ENCODE measurements at regions not wholly inside any gene's neighbourhood (a gene's known extent, or its start where the extent isn't known, plus 50 kb on each side); places are given as distances from the start of the nearest gene placed in this dataset.

DNA sequence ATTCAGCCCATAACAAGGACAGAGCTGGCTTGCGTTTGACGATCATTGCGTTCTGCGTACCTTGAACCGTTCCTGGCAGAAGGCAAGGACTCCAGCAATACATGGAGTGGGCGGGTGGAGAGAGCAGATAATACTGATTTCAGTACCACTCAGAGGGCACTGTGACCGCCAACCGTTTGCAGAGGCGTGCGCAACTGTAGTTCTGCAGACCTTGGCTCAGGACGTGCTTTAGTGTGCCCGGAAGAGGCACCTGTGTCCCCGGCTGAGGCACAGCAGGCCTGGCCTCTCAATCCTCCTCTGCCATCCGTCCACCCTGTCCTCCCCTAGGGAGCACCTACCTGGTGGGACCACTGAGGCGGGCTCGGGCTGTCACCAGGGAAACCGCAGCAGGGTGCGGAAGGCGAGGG is 117.6 kb upstream of the USP29 start:
- Histone ChIP-seq H3K27me3 (replicated peaks in 1 of 4; ENCODE audit: control insufficient read depth in 3 of 4, extremely low read depth in 1 of 4, insufficient read depth in 3 of 4, low read length in 3 of 4) (no peaks in the 10 kb centered on the region), H3K23ac (ENCODE audit: insufficient read length) (no peak overlapping the region), H3K4me3 (ENCODE audit: extremely low read depth in 1 of 4, insufficient read depth in 2 of 4, low read depth in 3 of 4, low read length in 4 of 4) (no peak overlapping the region), H3K4me1 (replicated peaks in 1 of 4; ENCODE audit: control insufficient read depth in 3 of 4, insufficient read depth in 4 of 4, low read length in 3 of 4) (no peaks in the 10 kb centered on the region), H2AK5ac (ENCODE audit: low read depth, low read length) (no peak overlapping the region), H3K79me1 (ENCODE audit: low read depth, low read length) (no peaks in the 10 kb centered on the region), H3K27ac (ENCODE audit: low read depth, low read length) (no peak overlapping the region), H3K14ac (ENCODE audit: insufficient read length) (no peak overlapping the region), H4K8ac (ENCODE audit: extremely low read depth, insufficient read depth, low read length) (no peak overlapping the region), H4K91ac (replicated peaks; ENCODE audit: insufficient read length, low read length) (no peak overlapping the region), H2BK20ac (ENCODE audit: low read length) (no peak overlapping the region), H2BK12ac (ENCODE audit: low read depth, low read length) (no peak overlapping the region), H4K5ac (ENCODE audit: insufficient read length, low read depth, low read length) (no peak overlapping the region), H3K23me2 (ENCODE audit: low read depth, low read length) (no peaks in the 10 kb centered on the region), H3K56ac (replicated peaks; ENCODE audit: insufficient read length, low read depth, low read length) (no peak overlapping the region), H4K20me1 (replicated peaks in 1 of 2; ENCODE audit: control insufficient read depth in 1 of 2, insufficient read depth in 2 of 2, low read length in 2 of 2) (no peaks in the 10 kb centered on the region), H3K4me2 (ENCODE audit: insufficient read depth in 1 of 2, low read depth in 2 of 2, low read length in 2 of 2) (no peak overlapping the region), H3K18ac (ENCODE audit: extremely low read depth, low read length) (no peak overlapping the region), H2BK5ac (ENCODE audit: low read depth, low read length) (no peak overlapping the region), H2BK15ac (ENCODE audit: low read length) (no peak overlapping the region), H2AFZ (ENCODE audit: low read length) (no peak overlapping the region), H3K36me3 (ENCODE audit: control insufficient read depth in 2 of 4, insufficient read depth in 4 of 4, low read length in 3 of 4) (0 out of 8 replicates have a peak, but pooled peaks cover 0 to 3% (median 0%) of the 10 kb centered on the region in 4 experiments), H2BK120ac (replicated peaks; ENCODE audit: low read depth, low read length) (no peak overlapping the region), H3K4ac (replicated peaks; ENCODE audit: insufficient read length, low read depth, low read length) (no peak overlapping the region), H3K9me3 (ENCODE audit: insufficient read depth in 2 of 2, low read depth in 1 of 2, low read length in 1 of 2) (peaks cover 54 to 71% of the 10 kb centered on the region in 2 experiments), H3K9ac (replicated peaks in 1 of 4; ENCODE audit: extremely low read depth in 1 of 4, low read depth in 3 of 4, low read length in 3 of 4) (no peak overlapping the region), H3K79me2 (ENCODE audit: control insufficient read depth in 1 of 2, insufficient read depth in 2 of 2, low read length in 2 of 2) (no peaks in the 10 kb centered on the region)
- TF ChIP-seq KDM4A (IDR thresholded peaks at IDR 0.05; ENCODE audit: low read depth, low read length, severe bottlenecking), result no peak
- TF ChIP-seq CREB1 (IDR thresholded peaks at IDR 0.05), result no peak
- no peak for TF ChIP-seq TAF7 (optimal IDR thresholded peaks at IDR 0.05; ENCODE audit: borderline replicate concordance, low read depth, low read length)
- TF ChIP-seq CBX5 (IDR thresholded peaks at IDR 0.05; ENCODE audit: low read depth, low read length), result no peak
- TF ChIP-seq, protein P1, sequence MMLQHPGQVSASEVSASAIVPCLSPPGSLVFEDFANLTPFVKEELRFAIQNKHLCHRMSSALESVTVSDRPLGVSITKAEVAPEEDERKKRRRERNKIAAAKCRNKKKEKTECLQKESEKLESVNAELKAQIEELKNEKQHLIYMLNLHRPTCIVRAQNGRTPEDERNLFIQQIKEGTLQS (IDR thresholded peaks at IDR 0.05; ENCODE audit: insufficient read depth, low read depth, low read length), result no peak
- TF ChIP-seq ASH2L (IDR thresholded peaks at IDR 0.05; ENCODE audit: low read length), result no peak
- TF ChIP-seq SRF (IDR thresholded peaks at IDR 0.05; ENCODE audit: low read depth, low read length), result no peak
- no peak for TF ChIP-seq SUZ12 (IDR thresholded peaks at IDR 0.05; ENCODE audit: low read length)
- TF ChIP-seq SIX5 (IDR thresholded peaks at IDR 0.05; ENCODE audit: low read depth, low read length), result no peak
- TF ChIP-seq TAF1 (IDR thresholded peaks at IDR 0.05; ENCODE audit: low read depth, low read length), result no peak
- no peak for TF ChIP-seq SP1 (IDR thresholded peaks at IDR 0.05; ENCODE audit: low read depth, low read length)
- TF ChIP-seq TCF12 (IDR thresholded peaks at IDR 0.05; ENCODE audit: low read depth, low read length), result no peak
- no peak for TF ChIP-seq SIRT6 (IDR thresholded peaks at IDR 0.05; ENCODE audit: low read length)
- no peak for TF ChIP-seq TEAD4 (IDR thresholded peaks at IDR 0.05; ENCODE audit: low read depth, low read length)
- TF ChIP-seq EZH2 (IDR thresholded peaks at IDR 0.05; ENCODE audit: low read depth, low read length, severe bottlenecking), result no peak
- no peak for FAIRE-seq
- WGBS, 2 experiments (ENCODE audit: extremely low coverage in 1 of 2, insufficient coverage in 1 of 2, insufficient read length in 1 of 2, insufficient replicate concordance in 2 of 2, low coverage in 1 of 2, low lambda C conversion rate in 2 of 2, missing lambda C conversion rate in 1 of 2), result 80% methylated on average over 19 of the region's 19 CpGs; no CpG with 5 or more reads in 1 of the 2 experiments
- POLR2A ChIA-PET (ENCODE audit: partially characterized antibody), result no interaction called here
- DNase-seq (ENCODE audit: low read depth in 1 of 2, low spot score in 2 of 2), result no peak
- CTCF ChIA-PET (ENCODE audit: partially characterized antibody), result no interaction called here
